ENCODE measurements at regions not wholly inside any gene's neighbourhood (a gene's known extent, or its start where the extent isn't known, plus 50 kb on each side); places are given as distances from the start of the nearest gene placed in this dataset.
"Not testable (repeated sequence)": the region's sequence is repeated elsewhere in the genome, so short reads cannot be mapped to it uniquely, and the experiment has no call there.

- DNase-seq: no peak
Observed at GRCh38 chr5:101626572-101626971, 669.5 kb downstream of the SLCO4C1 start.

- DNase-seq: no peak
Observed at GRCh38 chr5:101611039-101611438, 685.0 kb downstream of the SLCO4C1 start.

- DNase-seq: no peak
Observed at GRCh38 chr5:101608322-101608721, 687.8 kb downstream of the SLCO4C1 start.

GRCh38 chr5:101605700-101606099 is 690.4 kb downstream of the SLCO4C1 start:
- DNase-seq: no peak

- no peak for DNase-seq
Observed at GRCh38 chr5:101600614-101601013, 695.5 kb downstream of the SLCO4C1 start.

GRCh38 chr5:101590384-101590783 is 687.3 kb upstream of the ST8SIA4 start:
- DNase-seq: no peak

- no peak for DNase-seq
Observed at GRCh38 chr5:101585366-101585765, 682.3 kb upstream of the ST8SIA4 start.

- DNase-seq: no peak
Observed at GRCh38 chr5:101580591-101580990, 677.5 kb upstream of the ST8SIA4 start.

- no peak for DNase-seq
Observed at GRCh38 chr5:101574017-101574416, 670.9 kb upstream of the ST8SIA4 start.

GRCh38 chr5:101561018-101561417 is 657.9 kb upstream of the ST8SIA4 start:
- no peak for DNase-seq

GRCh38 chr5:101543780-101544179 is 640.7 kb upstream of the ST8SIA4 start:
- no peak for DNase-seq

GRCh38 chr5:101539315-101539714 is 636.2 kb upstream of the ST8SIA4 start:
- no peak for DNase-seq

- DNase-seq: no peak
Observed at GRCh38 chr5:101535626-101536025, 632.5 kb upstream of the ST8SIA4 start.

- DNase-seq: no peak
Observed at GRCh38 chr5:101534491-101535110, 631.5 kb upstream of the ST8SIA4 start.

- no peak for DNase-seq
Observed at GRCh38 chr5:101532430-101532829, 629.3 kb upstream of the ST8SIA4 start.

GRCh38 chr5:101531026-101531425 is 627.9 kb upstream of the ST8SIA4 start:
- no peak for DNase-seq

- not testable (repeated sequence) for DNase-seq
Observed at GRCh38 chr5:101529094-101529493, 626.0 kb upstream of the ST8SIA4 start.

- DNase-seq: no peak
Observed at GRCh38 chr5:101520417-101520816, 617.3 kb upstream of the ST8SIA4 start.

GRCh38 chr5:101517795-101518194 is 614.7 kb upstream of the ST8SIA4 start:
- DNase-seq: no peak

- DNase-seq: no peak
Observed at GRCh38 chr5:101515721-101516120, 612.6 kb upstream of the ST8SIA4 start.

- no peak for DNase-seq
Observed at GRCh38 chr5:101505891-101506570, 602.9 kb upstream of the ST8SIA4 start.

- DNase-seq: no peak
Observed at GRCh38 chr5:101482931-101483330, 579.8 kb upstream of the ST8SIA4 start.

GRCh38 chr5:101473483-101473882 is 570.4 kb upstream of the ST8SIA4 start:
- DNase-seq: no peak

- DNase-seq: no peak
Observed at GRCh38 chr5:101461455-101461854, 558.4 kb upstream of the ST8SIA4 start.

- DNase-seq: no peak
Observed at GRCh38 chr5:101458587-101458986, 555.5 kb upstream of the ST8SIA4 start.

All from CD4-positive, alpha-beta T cell treated with Interleukin-10 for 1 hour (primary cell).